H7 (cell line): ENCODE measurements at regions not wholly inside any gene's neighbourhood (a gene's known extent, or its start where the extent isn't known, plus 50 kb on each side); places are given as distances from the start of the nearest gene placed in this dataset.
A peak's percentile ranks its signal among the peaks of the same experiment; 100 is the strongest.

ENCODE experiments used
- DNase-seq: peaks from one replicate; pipeline ENCODE4 v3.0.0; 2012
- H3K27me3 ChIP-seq: 2 replicates; pipeline ENCODE4 v1.6.0; 2011; ENCODE audit warnings: mild to moderate bottlenecking, low read length; ENCODE audit not compliant: control insufficient read depth, insufficient read depth
- H3K36me3 ChIP-seq: replicated peaks from 2 replicates; pipeline ENCODE4 v1.5.1; 2011; ENCODE audit warnings: low read length; ENCODE audit not compliant: control insufficient read depth, insufficient read depth
- H3K4me3 ChIP-seq: 2 replicates; pipeline ENCODE4 v1.5.1; 2011; ENCODE audit warnings: low read depth, mild to moderate bottlenecking, control low read depth, low read length, moderate library complexity; ENCODE audit not compliant: insufficient read depth

DNA sequence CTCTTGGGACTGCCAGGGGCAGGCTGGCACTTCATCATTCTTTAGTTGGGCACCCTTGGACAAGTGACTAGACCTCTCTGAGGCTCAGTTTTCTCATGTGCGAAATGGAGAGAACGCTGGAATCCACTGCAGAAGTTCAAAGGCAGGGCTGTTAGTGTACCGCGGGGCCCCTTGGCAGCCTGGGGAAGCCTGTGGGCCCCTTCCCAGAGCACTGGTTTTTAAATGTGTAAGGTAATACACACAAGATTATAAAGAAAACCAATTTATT, 209.5 kb upstream of the MVB12B start:
- Histone ChIP-seq H3K36me3 (no peaks in the 10 kb centered on the region), H3K27me3 (no peaks in the 10 kb centered on the region; the same call in 1 of the 2 replicates)
- DNase-seq = no peak

GRCh38 chr9:126117631-126118030, 209.0 kb upstream of the MVB12B start:
- Histone ChIP-seq H3K27me3 (no peaks in the 10 kb centered on the region; the same call in 1 of the 2 replicates), H3K36me3 (no peaks in the 10 kb centered on the region), H3K4me3 (no peak overlapping the region)
- no peak for DNase-seq

More for the DNA sequence above, 209.5 kb upstream of the MVB12B start:
- H3K4me3 ChIP-seq = no peak overlapping the region

GRCh38 chr9:126119731-126120130, 206.9 kb upstream of the MVB12B start:
- Histone ChIP-seq H3K4me3 (no peak overlapping the region), H3K27me3 (no peaks in the 10 kb centered on the region; the same call in 1 of the 2 replicates), H3K36me3 (no peaks in the 10 kb centered on the region)
- no peak for DNase-seq

GRCh38 chr9:126122901-126123616, 203.6 kb upstream of the MVB12B start:
- H3K27me3 ChIP-seq = no peaks in the 10 kb centered on the region; the same call in 1 of the 2 replicates

GRCh38 chr9:126123927-126124326, 202.7 kb upstream of the MVB12B start:
- DNase-seq = no peak
- Histone ChIP-seq H3K27me3 (no peaks in the 10 kb centered on the region; the same call in 1 of the 2 replicates), H3K4me3 (no peak overlapping the region), H3K36me3 (no peaks in the 10 kb centered on the region)

More at GRCh38 chr9:126122901-126123616, 203.6 kb upstream of the MVB12B start:
- Histone ChIP-seq H3K4me3 (no peak overlapping the region), H3K36me3 (no peaks in the 10 kb centered on the region)
- no peak for DNase-seq

DNA sequence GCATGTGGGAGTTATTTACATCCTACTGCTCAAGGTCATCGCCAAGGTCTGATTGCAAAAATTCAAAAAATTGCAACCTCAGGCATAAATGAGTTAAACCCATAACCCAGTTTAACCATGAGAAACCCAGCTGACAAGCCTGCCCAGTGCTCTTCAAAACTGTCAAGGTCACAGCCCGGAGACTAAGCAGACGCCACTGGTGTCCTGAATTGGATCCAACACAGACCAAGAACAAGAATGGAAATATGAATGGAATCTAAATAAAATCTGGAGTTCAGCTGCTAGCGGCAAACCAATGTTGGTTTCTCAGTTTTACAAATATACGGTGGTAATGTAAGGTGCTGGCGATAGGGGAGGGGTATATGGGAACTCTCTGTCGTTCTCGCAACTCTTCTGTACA, 201.5 kb upstream of the MVB12B start:
- DNase-seq = no peak
- no peak overlapping the region for H3K4me3 ChIP-seq
- H3K36me3 ChIP-seq = no peaks in the 10 kb centered on the region
- no peaks in the 10 kb centered on the region; the same call in 1 of the 2 replicates for H3K27me3 ChIP-seq

DNA sequence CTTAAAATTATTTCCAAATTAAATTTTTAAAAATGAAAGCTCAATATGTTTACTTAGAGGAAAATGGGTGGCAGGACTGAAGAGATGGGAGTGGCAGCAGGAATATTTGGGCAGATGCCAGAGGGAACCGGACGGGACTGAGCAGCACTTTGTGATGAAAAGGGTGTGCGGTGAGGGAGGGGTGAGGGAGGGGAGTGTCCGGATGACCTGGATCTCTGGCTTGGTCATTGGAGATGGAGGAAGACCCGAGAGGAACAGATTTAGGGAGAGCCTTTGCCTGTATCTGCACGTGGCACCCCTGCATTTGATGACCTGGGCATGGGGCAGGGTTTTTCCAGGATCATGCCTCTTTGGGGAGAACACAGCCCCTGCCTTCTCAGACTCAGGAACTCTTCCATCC, 201.1 kb upstream of the MVB12B start:
- DNase-seq = peak; percentile 26
- Histone ChIP-seq H3K4me3 (no peak overlapping the region), H3K27me3 (no peaks in the 10 kb centered on the region; the same call in 1 of the 2 replicates), H3K36me3 (no peaks in the 10 kb centered on the region)

DNA sequence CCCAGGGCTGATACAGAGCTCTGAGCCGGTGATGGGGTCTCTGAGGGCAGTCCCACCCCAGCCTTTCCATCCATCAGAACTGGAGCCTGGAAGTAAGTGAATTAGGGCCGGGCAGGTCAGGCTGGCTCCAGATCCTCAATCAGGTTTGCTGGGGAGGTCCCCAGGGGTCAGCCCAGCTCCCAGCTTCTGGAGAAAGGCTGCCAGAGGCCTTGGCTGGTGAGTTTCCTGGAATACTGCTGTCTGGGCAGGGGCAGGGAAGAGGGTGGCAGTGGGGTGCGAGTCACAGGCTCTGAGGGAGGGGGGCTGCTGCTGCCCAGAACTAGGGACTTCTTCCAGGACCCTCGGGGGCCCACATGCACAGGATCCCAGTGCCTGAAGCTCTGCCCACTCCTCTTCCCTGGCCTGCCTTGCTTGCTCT, 200.6 kb upstream of the MVB12B start:
- DNase-seq = peak; percentile 9
- H3K4me3 ChIP-seq = no peak overlapping the region
- H3K36me3 ChIP-seq = no peaks in the 10 kb centered on the region
- no peaks in the 10 kb centered on the region; the same call in 1 of the 2 replicates for H3K27me3 ChIP-seq

GRCh38 chr9:126126807-126127206, 199.8 kb upstream of the MVB12B start:
- Histone ChIP-seq H3K36me3 (no peaks in the 10 kb centered on the region), H3K27me3 (no peaks in the 10 kb centered on the region; the same call in 1 of the 2 replicates), H3K4me3 (no peak overlapping the region)
- peak; percentile 17 for DNase-seq

DNA sequence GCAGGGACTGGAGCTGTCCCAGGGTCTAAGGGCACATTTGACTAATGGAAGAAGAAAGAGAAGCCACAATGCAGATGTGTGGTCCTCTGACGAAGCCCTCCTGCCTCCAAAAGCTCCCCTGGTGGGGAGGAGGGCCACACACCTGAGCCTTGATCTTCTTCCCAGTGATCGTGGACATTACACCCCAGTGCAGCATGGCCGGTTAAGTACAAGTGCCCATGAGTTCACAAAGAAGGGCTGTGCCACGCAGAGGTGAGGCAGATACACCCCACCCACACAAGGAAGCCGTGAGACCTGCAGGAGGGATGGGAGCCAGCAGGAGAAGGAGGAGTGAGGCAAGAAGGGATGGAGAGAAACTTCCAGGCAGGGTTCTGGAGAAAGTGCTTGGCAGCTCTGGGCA, 199.0 kb upstream of the MVB12B start:
- peak; percentile 11 for DNase-seq
- H3K4me3 ChIP-seq = no peak overlapping the region
- no peaks in the 10 kb centered on the region for H3K36me3 ChIP-seq
- H3K27me3 ChIP-seq = no peaks in the 10 kb centered on the region; the same call in 1 of the 2 replicates

GRCh38 chr9:126128494-126129142, 198.0 kb upstream of the MVB12B start:
- no peak for DNase-seq

GRCh38 chr9:126131066-126132010, 195.3 kb upstream of the MVB12B start:
- peak; percentile 11 for DNase-seq
- no peaks in the 10 kb centered on the region for H3K36me3 ChIP-seq
- H3K27me3 ChIP-seq = no peaks in the 10 kb centered on the region; the same call in 1 of the 2 replicates
- no peak overlapping the region for H3K4me3 ChIP-seq

More at GRCh38 chr9:126128494-126129142, 198.0 kb upstream of the MVB12B start:
- H3K27me3 ChIP-seq = no peaks in the 10 kb centered on the region; the same call in 1 of the 2 replicates
- no peaks in the 10 kb centered on the region for H3K36me3 ChIP-seq
- no peak overlapping the region for H3K4me3 ChIP-seq

GRCh38 chr9:126132746-126133145, 193.9 kb upstream of the MVB12B start:
- no peaks in the 10 kb centered on the region; the same call in 1 of the 2 replicates for H3K27me3 ChIP-seq
- no peak overlapping the region for H3K4me3 ChIP-seq
- no peaks in the 10 kb centered on the region for H3K36me3 ChIP-seq
- no peak for DNase-seq

GRCh38 chr9:126144196-126144595, 182.4 kb upstream of the MVB12B start:
- no peak overlapping the region for H3K4me3 ChIP-seq
- no peaks in the 10 kb centered on the region for H3K36me3 ChIP-seq
- DNase-seq = no peak
- H3K27me3 ChIP-seq = peaks cover 12% of the 10 kb centered on the region
